K562 (cell line): ENCODE measurements at regions not wholly inside any gene's neighbourhood (a gene's known extent, or its start where the extent isn't known, plus 50 kb on each side); places are given as distances from the start of the nearest gene placed in this dataset.

Source experiments
- ATAC-seq: fragments of 200-7000 bp; cut with Tn5 transposase; 3 replicates; pipeline ENCODE4 v1.9.1; 2020; ENCODE audit warnings: moderate library complexity
- BruUV-seq: library from RNA; stranded (reverse); fragments of 400-500 nt; replicated peaks from 2 replicates; lab custom pipeline; 2021; lab: Mats Ljungman, UMichigan
- CTCF ChIA-PET: fragments of 300-600 bp; formaldehyde crosslinking; extraction: SDS; loops from one replicate; lab custom pipeline; 2021; ENCODE audit warnings: low intra/inter-chr PET ratio; lab: Yijun Ruan, JAX
- POLR2A ChIA-PET: fragments of 300-600, 350-650 bp; sonication (Branson Sonifier 250); formaldehyde crosslinking; extraction: SDS; loops from one replicate; lab custom pipeline; 2021; ENCODE audit warnings: antibody characterized with exemption, inconsistent platforms; lab: Yijun Ruan, JAX
- DNase-seq, 4 experiments: peaks; one replicate each; pipeline versions ENCODE4 v3.0.0 to v3.0.0-alpha.2; 2011 to 2018; ENCODE audit warnings: low spot score in 3 of 4, mixed read lengths in 3 of 4; ENCODE audit errors: extremely low read depth in 1 of 4
- FAIRE-seq: peaks from 2 replicates; lab custom pipeline; 2011; peaks lifted over from hg19 to GRCh38; lab: Jason Lieb, UNC
- H2AFZ ChIP-seq: 2 replicates; pipeline ENCODE4 v1.6.0; 2011; ENCODE audit warnings: low read depth, low read length, control low read depth, inconsistent platforms
- H3K27ac ChIP-seq: fragments of 200-600 bp; 3 replicates; pipeline ENCODE4 v1.8.0; 2011; ENCODE audit warnings: low read depth, mild to moderate bottlenecking, control low read depth, inconsistent platforms, low read length, moderate library complexity, mixed read lengths; ENCODE audit errors: extremely low read depth
- H3K27me3 ChIP-seq, 2 experiments: fragments of 300-600 bp in 1 of 2; 2 replicates in 1 of 2; 3 replicates in 1 of 2; pipeline versions ENCODE4 v1.6.0 to v1.8.0; 2011; ENCODE audit warnings: inconsistent platforms in 2 of 2, low read length in 2 of 2, mild to moderate bottlenecking in 1 of 2, mixed read lengths in 1 of 2, moderate library complexity in 1 of 2; ENCODE audit not compliant: control insufficient read depth in 2 of 2, insufficient read depth in 2 of 2
- H3K36me3 ChIP-seq: fragments of 300-600 bp; 3 replicates; pipeline ENCODE4 v1.8.0; 2011; ENCODE audit warnings: mild to moderate bottlenecking, low read length, inconsistent platforms; ENCODE audit not compliant: control insufficient read depth, insufficient read depth
- H3K4me1 ChIP-seq, 2 experiments: fragments of 200-600 bp in 1 of 2; replicated peaks in 1 of 2; 2 replicates in 1 of 2; 3 replicates in 1 of 2; pipeline versions ENCODE4 v1.5.1 to v1.8.0; 2011; ENCODE audit warnings: inconsistent platforms in 2 of 2, low read length in 2 of 2, mild to moderate bottlenecking in 1 of 2, mixed read lengths in 1 of 2, moderate library complexity in 1 of 2; ENCODE audit not compliant: control insufficient read depth in 2 of 2, insufficient read depth in 2 of 2
- H3K4me2 ChIP-seq: 2 replicates; pipeline ENCODE4 v1.6.1; 2011; ENCODE audit warnings: low read length, control low read depth, inconsistent platforms, mixed read lengths; ENCODE audit not compliant: insufficient read depth
- H3K4me3 ChIP-seq: fragments of 200-600 bp; sonication (generic), shearing (Covaris generic); 2 replicates; pipeline ENCODE4 v1.5.1; 2016; ENCODE audit warnings: control low read depth, inconsistent platforms
- H3K79me2 ChIP-seq: fragments of 200-600 bp; 3 replicates; pipeline ENCODE4 v1.8.0; 2011; ENCODE audit warnings: low read length, inconsistent platforms; ENCODE audit not compliant: control insufficient read depth, insufficient read depth
- H3K9ac ChIP-seq, 2 experiments: 2 replicates each; pipeline versions ENCODE4 v1.6.0 to v1.6.1; 2011; ENCODE audit warnings: low read depth in 2 of 2, low read length in 2 of 2, control low read depth in 1 of 2, inconsistent platforms in 1 of 2, mild to moderate bottlenecking in 1 of 2, mixed read lengths in 1 of 2; ENCODE audit not compliant: insufficient read depth in 1 of 2
- H3K9me1 ChIP-seq: one replicate; pipeline ENCODE4 v1.6.0; 2011; ENCODE audit warnings: inconsistent platforms, mild to moderate bottlenecking, low read length, moderate library complexity; ENCODE audit not compliant: control insufficient read depth, insufficient read depth
- H3K9me3 ChIP-seq: replicated peaks from 2 replicates; pipeline ENCODE4 v1.5.1; 2011; ENCODE audit warnings: low read depth, low read length, inconsistent platforms; ENCODE audit not compliant: control insufficient read depth, insufficient read depth
- H4K20me1 ChIP-seq: replicated peaks from 2 replicates; pipeline ENCODE4 v1.6.1; 2011; ENCODE audit warnings: low read length, inconsistent platforms, mixed read lengths; ENCODE audit not compliant: control insufficient read depth, insufficient read depth
- BRD4 ChIP-seq: fragments of 200-600 bp; sonication (generic); IDR thresholded peaks from 2 replicates; pipeline ENCODE4 v1.6.1; 2017; ENCODE audit warnings: inconsistent platforms
- CHD4 ChIP-seq: fragments of 200-600 bp; sonication (generic); IDR thresholded peaks from 3 replicates; pipeline ENCODE4 v1.6.1; 2012; ENCODE audit warnings: low read depth, mild to moderate bottlenecking, mixed read lengths, low read length, inconsistent platforms; ENCODE audit not compliant: insufficient read depth, insufficient replicate concordance, poor library complexity, severe bottlenecking
- CREM ChIP-seq: IDR thresholded peaks from 2 replicates; pipeline ENCODE4 v1.6.1; 2014; ENCODE audit warnings: antibody characterized with exemption, low read depth
- FOS ChIP-seq: IDR thresholded peaks from 3 replicates; pipeline ENCODE4 v1.6.1; 2011; ENCODE audit not compliant: insufficient read length; ENCODE audit errors: extremely low read depth
- HMG20A ChIP-seq: fragments of 450-650 bp; formaldehyde crosslinking; conservative IDR thresholded peaks from 2 replicates; pipeline ENCODE4 v1.4.0; 2020; ENCODE audit warnings: mild to moderate bottlenecking, mixed read lengths
- NELFE ChIP-seq: IDR thresholded peaks from 2 replicates; pipeline ENCODE4 v1.6.1; 2011; ENCODE audit warnings: mild to moderate bottlenecking; ENCODE audit not compliant: insufficient read depth, insufficient read length
- NFIX ChIP-seq: fragments of 250-450 bp; sonication (Bioruptor Pico); IDR thresholded peaks from 2 replicates; pipeline ENCODE4 v1.4.0; 2020; ENCODE audit warnings: low read depth, mild to moderate bottlenecking, moderate library complexity
- RBM25 ChIP-seq: fragments of 200-400 bp; formaldehyde crosslinking; IDR thresholded peaks from 2 replicates; pipeline ENCODE4 v1.6.1; 2018; ENCODE audit warnings: low read length, low read depth, moderate library complexity; ENCODE audit not compliant: severe bottlenecking
- SNRNP70 ChIP-seq: fragments of 200-400 bp; formaldehyde crosslinking; optimal IDR thresholded peaks from 2 replicates; pipeline ENCODE3; 2017; ENCODE audit warnings: low read depth, low read length
- TEAD4 ChIP-seq, 2 experiments: sonication (generic) in 1 of 2; formaldehyde crosslinking in 1 of 2; IDR thresholded peaks; 2 replicates each; pipeline versions ENCODE4 v1.6.1 to v1.8.0; 2012 to 2022; ENCODE audit warnings: borderline replicate concordance in 1 of 2, inconsistent platforms in 1 of 2, low read length in 1 of 2, mild to moderate bottlenecking in 1 of 2, missing genetic modification reagents in 1 of 2
- ZNF146 ChIP-seq: IDR thresholded peaks from one replicate; pipeline ENCODE4 v1.6.1; 2018; ENCODE audit warnings: missing compliant biosample characterization; ENCODE audit not compliant: unreplicated experiment
- WGBS: fragments of 100-300 bp; shearing (Covaris generic); methylation state at CpG from one replicate; pipeline ENCODE4 v1.1.6; 2016; ENCODE audit warnings: low coverage, mixed read lengths; ENCODE audit not compliant: insufficient coverage; ENCODE audit errors: missing lambda C conversion rate; 5-methylcytosine and 5-hydroxymethylcytosine counted together
- in situ Hi-C: fragments of 300-500 bp; cut with MboI; formaldehyde crosslinking; loops from 4 replicates; pipeline ENCODE4 v1.15.0; 2018; ENCODE audit warnings: inconsistent platforms, mixed read lengths
- intact Hi-C: fragments of 100-400 bp; cut with micrococcal nuclease; formaldehyde crosslinking; loops from 2 replicates; pipeline ENCODE4 v1.14.2; 2022
- TF ChIP-seq, protein P1 (sequence below): fragments of 250-450 bp; sonication (Bioruptor Pico); IDR thresholded peaks from 2 replicates; pipeline ENCODE4 v1.8.0; 2021; ENCODE audit warnings: mild to moderate bottlenecking, moderate library complexity
- TF ChIP-seq, protein P2 (sequence below): fragments of 450-650 bp; formaldehyde crosslinking; IDR thresholded peaks from 2 replicates; pipeline ENCODE4 v1.4.0; 2022; ENCODE audit warnings: missing genetic modification characterization

DNA sequence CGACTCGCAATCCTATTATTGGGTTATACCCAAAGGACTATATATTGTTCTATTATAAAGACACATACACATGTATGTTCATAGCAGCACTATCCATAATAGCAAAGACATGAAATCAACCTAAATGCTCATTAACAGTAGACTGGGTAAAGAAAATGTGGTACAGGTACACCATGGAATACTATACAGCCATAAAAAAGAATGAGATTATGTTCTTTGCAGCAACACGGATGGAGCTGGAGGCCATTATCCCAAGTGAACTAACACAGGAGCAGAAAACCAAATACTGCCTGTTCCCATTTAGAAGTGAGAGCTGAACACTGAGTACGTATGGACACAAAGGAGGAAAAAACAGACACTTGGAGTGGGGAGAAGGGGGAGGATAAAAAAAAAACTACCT is 536.8 kb upstream of the DPP6 start:
- no peak overlapping the region for H2AFZ ChIP-seq
- peaks cover 18 to 24% of the 10 kb centered on the region in 2 experiments for H3K27me3 ChIP-seq
- no peaks in the 10 kb centered on the region for H3K79me2 ChIP-seq
- no peak overlapping the region for H3K4me2 ChIP-seq
- FAIRE-seq (peak; percentile 35), ATAC-seq (no peak), DNase-seq (no peak)
- H4K20me1 ChIP-seq: no peaks in the 10 kb centered on the region
- H3K36me3 ChIP-seq: no peaks in the 10 kb centered on the region
- in situ Hi-C loops: no loop called here
- no peak overlapping the region for H3K9ac ChIP-seq
- TF ChIP-seq RBM25: peak; percentile 81
- TF ChIP-seq ZNF146 (CRISPR knock-in tag): peak; percentile 94
- TF ChIP-seq CREM: no peak
- intact Hi-C loops: no loop called here
- BruUV-seq: no TSS peak
- H3K4me3 ChIP-seq: no peak overlapping the region
- ChIA-PET POLR2A (no interaction called here), CTCF (no interaction called here)
- no peaks in the 10 kb centered on the region for H3K9me3 ChIP-seq
- H3K9me1 ChIP-seq: no peaks in the 10 kb centered on the region
- 3% methylated on average over 4 of the region's 4 CpGs for WGBS
- no peaks in the 10 kb centered on the region for H3K4me1 ChIP-seq
- no peak overlapping the region for H3K27ac ChIP-seq

DNA sequence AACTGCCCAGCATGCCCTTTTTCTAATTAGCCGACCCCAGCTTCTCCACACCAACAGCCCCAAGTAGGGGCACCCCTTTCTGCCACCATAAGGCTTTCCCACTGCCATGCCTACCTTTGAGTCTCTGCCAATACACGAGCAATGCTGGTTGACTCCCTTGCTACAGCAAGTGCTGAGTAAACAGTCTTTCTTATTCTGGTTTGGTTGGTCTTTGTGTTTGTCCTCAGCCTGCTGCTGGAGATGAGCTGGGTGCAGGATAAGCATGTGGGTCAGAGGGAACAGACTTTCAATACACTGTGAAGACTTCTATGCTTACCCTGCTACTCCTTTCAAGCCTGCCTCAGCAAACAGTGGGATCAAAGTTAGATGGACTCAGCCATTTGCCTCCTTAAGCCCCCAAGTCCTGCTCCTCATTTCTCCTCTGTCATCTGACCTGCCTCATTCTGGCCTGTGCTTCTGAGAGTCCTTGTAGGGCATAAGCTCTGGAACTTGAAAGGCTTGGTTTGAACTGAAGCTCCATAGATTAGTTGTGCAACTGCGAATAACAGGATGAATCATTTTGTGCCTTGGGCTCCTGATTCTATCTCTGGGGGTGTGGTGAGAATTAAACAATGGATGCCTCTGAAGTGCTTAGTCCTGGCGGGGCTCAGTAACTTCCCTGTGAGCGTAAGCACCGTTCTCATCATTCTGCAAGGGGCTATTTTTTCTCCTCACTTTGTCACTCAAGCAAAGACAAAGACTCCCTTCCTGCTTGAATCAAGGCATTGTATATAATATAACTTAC is 533.8 kb upstream of the DPP6 start:
- CTCF ChIA-PET: no interaction called here
- no peak for TF ChIP-seq NFIX (CRISPR knock-in tag)
- TF ChIP-seq NELFE: no peak
- no peak for TF ChIP-seq BRD4
- TF ChIP-seq TEAD4 (IDR thresholded peaks at IDR 0.05; ENCODE audit: low read length): no peak
- no peak for TF ChIP-seq TEAD4 (CRISPR knock-in tag; IDR thresholded peaks at IDR 0.05; ENCODE audit: borderline replicate concordance)
- no peak for TF ChIP-seq HMG20A
- TF ChIP-seq, protein P1, sequence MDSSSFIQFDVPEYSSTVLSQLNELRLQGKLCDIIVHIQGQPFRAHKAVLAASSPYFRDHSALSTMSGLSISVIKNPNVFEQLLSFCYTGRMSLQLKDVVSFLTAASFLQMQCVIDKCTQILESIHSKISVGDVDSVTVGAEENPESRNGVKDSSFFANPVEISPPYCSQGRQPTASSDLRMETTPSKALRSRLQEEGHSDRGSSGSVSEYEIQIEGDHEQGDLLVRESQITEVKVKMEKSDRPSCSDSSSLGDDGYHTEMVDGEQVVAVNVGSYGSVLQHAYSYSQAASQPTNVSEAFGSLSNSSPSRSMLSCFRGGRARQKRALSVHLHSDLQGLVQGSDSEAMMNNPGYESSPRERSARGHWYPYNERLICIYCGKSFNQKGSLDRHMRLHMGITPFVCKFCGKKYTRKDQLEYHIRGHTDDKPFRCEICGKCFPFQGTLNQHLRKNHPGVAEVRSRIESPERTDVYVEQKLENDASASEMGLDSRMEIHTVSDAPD (CRISPR knock-in tag): no peak
- no peak for TF ChIP-seq FOS
- TF ChIP-seq, protein P2, sequence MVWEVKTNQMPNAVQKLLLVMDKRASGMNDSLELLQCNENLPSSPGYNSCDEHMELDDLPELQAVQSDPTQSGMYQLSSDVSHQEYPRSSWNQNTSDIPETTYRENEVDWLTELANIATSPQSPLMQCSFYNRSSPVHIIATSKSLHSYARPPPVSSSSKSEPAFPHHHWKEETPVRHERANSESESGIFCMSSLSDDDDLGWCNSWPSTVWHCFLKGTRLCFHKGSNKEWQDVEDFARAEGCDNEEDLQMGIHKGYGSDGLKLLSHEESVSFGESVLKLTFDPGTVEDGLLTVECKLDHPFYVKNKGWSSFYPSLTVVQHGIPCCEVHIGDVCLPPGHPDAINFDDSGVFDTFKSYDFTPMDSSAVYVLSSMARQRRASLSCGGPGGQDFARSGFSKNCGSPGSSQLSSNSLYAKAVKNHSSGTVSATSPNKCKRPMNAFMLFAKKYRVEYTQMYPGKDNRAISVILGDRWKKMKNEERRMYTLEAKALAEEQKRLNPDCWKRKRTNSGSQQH (CRISPR knock-in tag): no peak
- TF ChIP-seq SNRNP70: no peak
- TF ChIP-seq CHD4: no peak

More for the DNA sequence above, 533.8 kb upstream of the DPP6 start:
- ATAC-seq (no peak), DNase-seq (no peak), FAIRE-seq (no peak)
- BruUV-seq: no TSS peak
- Histone ChIP-seq H3K27me3 (peaks cover 20 to 45% of the 10 kb centered on the region in 2 experiments), H3K9ac (no peak overlapping the region), H4K20me1 (no peaks in the 10 kb centered on the region), H3K36me3 (no peaks in the 10 kb centered on the region), H2AFZ (no peak overlapping the region), H3K79me2 (no peaks in the 10 kb centered on the region), H3K27ac (no peak overlapping the region), H3K9me3 (no peaks in the 10 kb centered on the region), H3K4me2 (no peak overlapping the region), H3K4me1 (no peaks in the 10 kb centered on the region), H3K9me1 (no peaks in the 10 kb centered on the region), H3K4me3 (no peak overlapping the region)
- WGBS: 2% methylated on average over 6 of the region's 6 CpGs
- in situ Hi-C loops (no loop called here), intact Hi-C loops (no loop called here)
- POLR2A ChIA-PET: no interaction called here
